Pancreas (tissue), 10 donors: ENCODE measurements at regions not wholly inside any gene's neighbourhood (a gene's known extent, or its start where the extent isn't known, plus 50 kb on each side); places are given as distances from the start of the nearest gene placed in this dataset.

Experiments
- ATAC-seq, 4 donors: fragments of 200-7000 bp; cut with Tn5 transposase; one replicate each; pipeline versions ENCODE4 v1.8.0 to v1.9.1; 2020; ENCODE audit warnings: mild to moderate bottlenecking in 4 of 4, moderate library complexity in 4 of 4
- DNase-seq, 6 donors: peaks; one replicate each; pipeline ENCODE4 v3.0.0-alpha.2; 2020
- FAIRE-seq: peaks from 2 replicates; lab custom pipeline; 2012; peaks lifted over from hg19 to GRCh38; lab: Jason Lieb, UNC
- H3K27ac ChIP-seq, 4 donors: fragments of 200-600 bp; sonication (generic); 1 replicate in 3 of 4; 2 replicates in 1 of 4; pipeline versions ENCODE4 v1.5.0 to v1.8.0; 2020
- H3K27me3 ChIP-seq, 4 donors: fragments of 200-600 bp; one replicate each; pipeline ENCODE4 v1.8.0; 2021
- H3K36me3 ChIP-seq, 3 donors: fragments of 200-600 bp; sonication (generic) in 1 of 3; one replicate each; pipeline versions ENCODE4 v1.5.0 to v1.8.0; 2020 to 2021
- H3K4me1 ChIP-seq, 3 donors: fragments of 200-600 bp; one replicate each; pipeline ENCODE4 v1.8.0; 2021
- H3K4me3 ChIP-seq, 4 donors: fragments of 200-600 bp; sonication (generic) in 2 of 4; one replicate each; pipeline versions ENCODE4 v1.5.0 to v1.8.0; 2020 to 2021
- H3K9me3 ChIP-seq, 4 donors: fragments of 200-600 bp; one replicate each; pipeline ENCODE4 v1.8.0; 2021
- CTCF ChIP-seq, 4 donors: fragments of 200-600 bp; sonication (generic) in 3 of 4; IDR thresholded peaks; one replicate each; pipeline versions ENCODE4 v1.5.0 to v1.8.0; 2021; ENCODE audit warnings: antibody characterized with exemption in 4 of 4
- WGBS, 2 donors: extraction: QIAGEN DNeasy Blood & Tissue Kit; methylation state at CpG; one replicate each; pipeline ENCODE4 v1.1.7; 2013; 5-methylcytosine and 5-hydroxymethylcytosine counted together
- intact Hi-C, 3 donors: fragments of 100-400 bp; cut with DNase I; formaldehyde crosslinking; loops; one replicate each; pipeline versions ENCODE4 v1.11.1 to v1.14.2; 2022
- donor health status: healthy with polysubstance abuse.
- donor health status: DM: no; HTN: no; CAD: no; lungs with moderate emphysema.
- donor health status: DM: no; HTN: no; CAD: no.
- donor health status: control.
- donor health status: control.
- donor health status: Bipolar disorder and iron deficiency.
- donor health status: DM: yes; HTN: yes; CAD: no.
- donor health status: DM: no; HTN: no; CAD: no.
- donor health status: DM: no; HTN: no; CAD: no.
- donor health status: DM: yes; HTN: yes; CAD: no.

- Histone ChIP-seq H3K27me3 (no peaks in the 10 kb centered on the region), H3K9me3 (no peaks in the 10 kb centered on the region), H3K27ac (no peak overlapping the region), H3K4me3 (no peak overlapping the region), H3K36me3 (no peaks in the 10 kb centered on the region), H3K4me1 (no peaks in the 10 kb centered on the region)
- ATAC-seq (no peak), DNase-seq (no peak), FAIRE-seq (no peak)
- 87 to 90% methylated on average over 2 of the region's 2 CpGs for WGBS, 2 donors
- intact Hi-C loops = no loop called here
- TF ChIP-seq CTCF (IDR thresholded peaks at IDR 0.05) = no peak
Measured at GRCh38 chr11:16421826-16422225, 65.5 kb upstream of the SOX6 start.

GRCh38 chr11:16418428-16419097 lies 62.2 kb upstream of the SOX6 start:
- H3K36me3 ChIP-seq = no peaks in the 10 kb centered on the region
- H3K27ac ChIP-seq = peak overlapping the region in 1 of 4 donors; percentile 0
- ATAC-seq = peak; percentile 31 to 77 (median 63)
- no peak for TF ChIP-seq CTCF (IDR thresholded peaks at IDR 0.05)
- no peaks in the 10 kb centered on the region for H3K4me1 ChIP-seq
- no peak for FAIRE-seq
- DNase-seq = no peak
- no peaks in the 10 kb centered on the region for H3K27me3 ChIP-seq
- intact Hi-C loops = no loop called here
- 38 to 45% methylated on average over 5 of the region's 5 CpGs for WGBS, 2 donors
- no peak overlapping the region for H3K4me3 ChIP-seq
- no peaks in the 10 kb centered on the region for H3K9me3 ChIP-seq

GRCh38 chr11:16412525-16413172 lies 56.3 kb upstream of the SOX6 start:
- FAIRE-seq (no peak), DNase-seq (no peak), ATAC-seq (no peak)
- H3K4me1 ChIP-seq = no peaks in the 10 kb centered on the region
- no peaks in the 10 kb centered on the region for H3K36me3 ChIP-seq
- no peaks in the 10 kb centered on the region for H3K9me3 ChIP-seq
- intact Hi-C loops = no loop called here
- no peaks in the 10 kb centered on the region for H3K27me3 ChIP-seq
- H3K27ac ChIP-seq = no peak overlapping the region
- TF ChIP-seq CTCF (IDR thresholded peaks at IDR 0.05) = no peak
- no peak overlapping the region for H3K4me3 ChIP-seq
- WGBS, 2 donors = 73 to 75% methylated on average over 1 of the region's 1 CpG

GRCh38 chr11:16410479-16410878 lies 54.1 kb upstream of the SOX6 start:
- Histone ChIP-seq H3K36me3 (no peaks in the 10 kb centered on the region), H3K9me3 (no peaks in the 10 kb centered on the region), H3K27me3 (no peaks in the 10 kb centered on the region), H3K27ac (no peak overlapping the region), H3K4me1 (no peaks in the 10 kb centered on the region), H3K4me3 (no peak overlapping the region)
- intact Hi-C loops = no loop called here
- DNase-seq (no peak), ATAC-seq (no peak), FAIRE-seq (no peak)
- 88 to 94% methylated on average over 5 of the region's 5 CpGs for WGBS, 2 donors
- no peak for TF ChIP-seq CTCF (IDR thresholded peaks at IDR 0.05)

- WGBS, 2 donors = 68 to 71% methylated on average over 1 of the region's 1 CpG
- ATAC-seq (no peak), FAIRE-seq (no peak), DNase-seq (no peak)
- no peak overlapping the region for H3K27ac ChIP-seq
- H3K36me3 ChIP-seq = no peaks in the 10 kb centered on the region
- TF ChIP-seq CTCF (IDR thresholded peaks at IDR 0.05) = no peak
- no peaks in the 10 kb centered on the region for H3K9me3 ChIP-seq
- no peaks in the 10 kb centered on the region for H3K4me1 ChIP-seq
- intact Hi-C loops = no loop called here
- no peaks in the 10 kb centered on the region for H3K27me3 ChIP-seq
- H3K4me3 ChIP-seq = no peak overlapping the region
Measured at GRCh38 chr11:16408619-16409018, 52.3 kb upstream of the SOX6 start.
